ENCODE measurements at regions not wholly inside any gene's neighbourhood (a gene's known extent, or its start where the extent isn't known, plus 50 kb on each side); places are given as distances from the start of the nearest gene placed in this dataset.

DNA sequence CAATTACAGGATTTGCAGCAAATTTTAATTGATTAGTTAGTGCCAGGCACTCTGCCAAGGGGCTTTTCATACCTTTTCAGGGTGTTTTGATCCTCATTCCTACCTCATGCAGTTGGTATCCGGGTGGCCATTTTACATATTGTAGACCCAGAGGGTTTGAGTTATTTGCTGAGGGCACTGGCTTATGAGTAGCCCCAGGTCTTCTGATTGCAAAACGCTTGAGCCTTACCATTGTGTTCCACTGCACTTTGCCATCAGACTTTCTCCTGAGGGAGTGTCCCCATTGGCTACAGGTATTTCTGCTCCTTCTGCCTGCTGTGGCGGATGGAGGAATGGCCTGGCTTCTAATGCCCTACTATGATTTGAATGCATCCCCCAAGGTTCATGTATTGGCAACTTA lies 257.8 kb upstream of the CRY1 start:
- TF ChIP-seq EZH2 (IDR thresholded peaks at IDR 0.05; ENCODE audit: low read length, missing control alignments) (no peak), CTCF (conservative IDR thresholded peaks at IDR 0.05 in 1 of 2, IDR thresholded peaks at IDR 0.05 in 1 of 2; ENCODE audit: low read depth in 1 of 2, low read length in 2 of 2) (no peak)

Data from fibroblast of lung (primary cell).